ENCODE measurements at regions not wholly inside any gene's neighbourhood (a gene's known extent, or its start where the extent isn't known, plus 50 kb on each side); places are given as distances from the start of the nearest gene placed in this dataset.

GRCh38 chr12:91786499-91787272, 359.0 kb downstream of the BTG1 start:
- no peak for DNase-seq (ENCODE audit: low read depth, low spot score)
- TF ChIP-seq SUZ12 (IDR thresholded peaks at IDR 0.05; ENCODE audit: extremely low read depth, insufficient read depth, insufficient read length) (no peak), ZNF274 (IDR thresholded peaks at IDR 0.05; ENCODE audit: low read depth, low read length) (no peak), YY1 (IDR thresholded peaks at IDR 0.05; ENCODE audit: insufficient read depth, insufficient read length) (no peak)
- H3K9ac ChIP-seq (ENCODE audit: insufficient read length, low read depth), result no peak overlapping the region
- H3K27me3 ChIP-seq (ENCODE audit: insufficient read depth, insufficient read length), result no peaks in the 10 kb centered on the region
- H3K36me3 ChIP-seq (ENCODE audit: insufficient read depth, insufficient read length, low read length), result no peaks in the 10 kb centered on the region
- H3K4me3 ChIP-seq (ENCODE audit: insufficient read length, low read depth), result no peak overlapping the region
- H3K4me1 ChIP-seq (ENCODE audit: insufficient read depth, insufficient read length), result no peaks in the 10 kb centered on the region
- H3K9me3 ChIP-seq (ENCODE audit: insufficient read depth, low read length), result no peaks in the 10 kb centered on the region

DNA sequence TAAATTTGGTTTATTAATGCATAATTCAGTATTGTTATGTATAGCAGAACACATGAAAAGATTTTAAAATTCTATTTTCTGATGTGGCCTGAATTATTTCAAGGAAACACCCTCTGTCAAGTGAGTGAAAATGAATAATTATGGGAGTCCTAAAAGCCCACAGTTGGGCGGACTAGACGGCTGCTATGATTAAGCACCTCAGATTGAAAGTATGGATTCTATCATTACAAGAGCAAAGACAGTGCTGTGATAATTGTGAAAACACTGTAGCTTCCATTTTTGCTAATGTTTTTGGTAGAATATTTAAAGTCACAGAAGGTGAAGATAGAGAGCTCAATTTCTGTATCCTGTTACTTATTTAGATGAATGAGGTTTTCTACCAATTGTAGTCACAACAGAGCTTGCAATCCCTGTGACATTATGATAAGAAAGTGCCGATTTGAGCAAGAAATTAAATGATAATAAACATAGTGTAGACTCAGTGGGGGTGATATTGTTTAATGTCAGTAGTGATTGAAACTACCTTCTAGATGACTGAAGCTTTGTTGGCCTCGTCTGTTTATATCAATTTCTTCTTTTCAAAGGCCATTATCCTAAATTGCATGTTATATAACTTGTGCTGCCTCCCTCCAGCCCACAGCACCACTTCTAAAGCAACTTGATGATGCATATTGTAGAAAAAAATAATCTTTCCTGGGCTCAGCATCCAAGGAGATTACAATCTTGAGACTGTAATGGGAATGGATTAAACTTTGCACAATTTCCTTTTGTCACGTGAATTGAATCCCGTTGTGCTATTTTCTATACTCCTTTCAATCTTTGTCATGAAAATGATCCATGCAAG, 359.8 kb downstream of the BTG1 start:
- TF ChIP-seq ZNF274 (IDR thresholded peaks at IDR 0.05; ENCODE audit: low read depth, low read length), result no peak
- no peak for TF ChIP-seq YY1 (IDR thresholded peaks at IDR 0.05; ENCODE audit: insufficient read depth, insufficient read length)
- TF ChIP-seq SUZ12 (IDR thresholded peaks at IDR 0.05; ENCODE audit: extremely low read depth, insufficient read depth, insufficient read length), result no peak
- Histone ChIP-seq H3K36me3 (ENCODE audit: insufficient read depth, insufficient read length, low read length) (no peaks in the 10 kb centered on the region), H3K4me1 (ENCODE audit: insufficient read depth, insufficient read length) (no peaks in the 10 kb centered on the region), H3K27me3 (ENCODE audit: insufficient read depth, insufficient read length) (no peaks in the 10 kb centered on the region), H3K4me3 (ENCODE audit: insufficient read length, low read depth) (no peak overlapping the region), H3K9ac (ENCODE audit: insufficient read length, low read depth) (no peak overlapping the region), H3K9me3 (ENCODE audit: insufficient read depth, low read length) (no peaks in the 10 kb centered on the region)
- DNase-seq (ENCODE audit: low read depth, low spot score), result no peak

DNA sequence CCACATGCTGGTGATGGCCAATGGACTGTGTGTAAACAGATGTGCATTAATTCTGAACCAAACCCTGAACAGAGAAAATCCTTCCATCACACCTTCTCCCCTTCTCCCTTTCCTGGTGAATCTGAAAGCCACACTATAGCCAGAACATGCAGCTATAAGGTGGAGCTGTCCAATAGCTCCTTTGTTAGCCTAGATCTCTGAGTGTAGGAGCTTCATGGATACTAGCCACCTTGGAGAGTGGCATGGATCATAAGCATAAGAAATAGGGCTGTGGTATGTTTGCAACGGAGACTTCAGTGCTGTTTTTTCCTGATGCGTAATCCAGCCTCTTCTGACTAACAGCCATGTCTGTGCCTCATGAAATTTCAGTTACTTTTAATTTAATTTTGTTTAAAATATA, 364.5 kb downstream of the BTG1 start:
- TF ChIP-seq YY1 (IDR thresholded peaks at IDR 0.05; ENCODE audit: insufficient read depth, insufficient read length), result no peak
- no peak for TF ChIP-seq ZNF274 (IDR thresholded peaks at IDR 0.05; ENCODE audit: low read depth, low read length)
- TF ChIP-seq SUZ12 (IDR thresholded peaks at IDR 0.05; ENCODE audit: extremely low read depth, insufficient read depth, insufficient read length), result no peak
- Histone ChIP-seq H3K4me1 (ENCODE audit: insufficient read depth, insufficient read length) (no peaks in the 10 kb centered on the region), H3K9ac (ENCODE audit: insufficient read length, low read depth) (no peak overlapping the region), H3K9me3 (ENCODE audit: insufficient read depth, low read length) (no peaks in the 10 kb centered on the region), H3K36me3 (ENCODE audit: insufficient read depth, insufficient read length, low read length) (no peaks in the 10 kb centered on the region), H3K27me3 (ENCODE audit: insufficient read depth, insufficient read length) (no peaks in the 10 kb centered on the region), H3K4me3 (ENCODE audit: insufficient read length, low read depth) (no peak overlapping the region)
- no peak for DNase-seq (ENCODE audit: low read depth, low spot score)

GRCh38 chr12:91778938-91779400, 366.7 kb downstream of the BTG1 start:
- Histone ChIP-seq H3K9ac (ENCODE audit: insufficient read length, low read depth) (no peak overlapping the region), H3K4me3 (ENCODE audit: insufficient read length, low read depth) (no peak overlapping the region), H3K9me3 (ENCODE audit: insufficient read depth, low read length) (no peaks in the 10 kb centered on the region), H3K27me3 (ENCODE audit: insufficient read depth, insufficient read length) (no peaks in the 10 kb centered on the region), H3K36me3 (ENCODE audit: insufficient read depth, insufficient read length, low read length) (no peaks in the 10 kb centered on the region), H3K4me1 (ENCODE audit: insufficient read depth, insufficient read length) (no peaks in the 10 kb centered on the region)
- no peak for TF ChIP-seq SUZ12 (IDR thresholded peaks at IDR 0.05; ENCODE audit: extremely low read depth, insufficient read depth, insufficient read length)
- TF ChIP-seq ZNF274 (IDR thresholded peaks at IDR 0.05; ENCODE audit: low read depth, low read length), result no peak
- no peak for TF ChIP-seq YY1 (IDR thresholded peaks at IDR 0.05; ENCODE audit: insufficient read depth, insufficient read length)
- peak; percentile 18 for DNase-seq (ENCODE audit: low read depth, low spot score)

- no peaks in the 10 kb centered on the region for H3K27me3 ChIP-seq (ENCODE audit: insufficient read depth, insufficient read length)
- DNase-seq (ENCODE audit: low read depth, low spot score), result no peak
- no peaks in the 10 kb centered on the region for H3K36me3 ChIP-seq (ENCODE audit: insufficient read depth, insufficient read length, low read length)
- H3K9me3 ChIP-seq (ENCODE audit: insufficient read depth, low read length), result no peaks in the 10 kb centered on the region
- H3K4me1 ChIP-seq (ENCODE audit: insufficient read depth, insufficient read length), result no peaks in the 10 kb centered on the region
- TF ChIP-seq ZNF274 (IDR thresholded peaks at IDR 0.05; ENCODE audit: low read depth, low read length), result no peak
- no peak for TF ChIP-seq SUZ12 (IDR thresholded peaks at IDR 0.05; ENCODE audit: extremely low read depth, insufficient read depth, insufficient read length)
- TF ChIP-seq YY1 (IDR thresholded peaks at IDR 0.05; ENCODE audit: insufficient read depth, insufficient read length), result no peak
- H3K4me3 ChIP-seq (ENCODE audit: insufficient read length, low read depth), result no peak overlapping the region
- H3K9ac ChIP-seq (ENCODE audit: insufficient read length, low read depth), result no peak overlapping the region
Measured at GRCh38 chr12:91778091-91778832, 367.4 kb downstream of the BTG1 start.

- TF ChIP-seq ZNF274 (IDR thresholded peaks at IDR 0.05; ENCODE audit: low read depth, low read length) (no peak), YY1 (IDR thresholded peaks at IDR 0.05; ENCODE audit: insufficient read depth, insufficient read length) (no peak), SUZ12 (IDR thresholded peaks at IDR 0.05; ENCODE audit: extremely low read depth, insufficient read depth, insufficient read length) (no peak)
- Histone ChIP-seq H3K27me3 (ENCODE audit: insufficient read depth, insufficient read length) (no peaks in the 10 kb centered on the region), H3K4me3 (ENCODE audit: insufficient read length, low read depth) (no peak overlapping the region), H3K9me3 (ENCODE audit: insufficient read depth, low read length) (no peaks in the 10 kb centered on the region), H3K4me1 (ENCODE audit: insufficient read depth, insufficient read length) (no peaks in the 10 kb centered on the region), H3K36me3 (ENCODE audit: insufficient read depth, insufficient read length, low read length) (no peaks in the 10 kb centered on the region), H3K9ac (ENCODE audit: insufficient read length, low read depth) (no peak overlapping the region)
- DNase-seq (ENCODE audit: low read depth, low spot score), result no peak
Measured at GRCh38 chr12:91777268-91777992, 368.2 kb downstream of the BTG1 start.
